ENCODE measurements at regions not wholly inside any gene's neighbourhood (a gene's known extent, or its start where the extent isn't known, plus 50 kb on each side); places are given as distances from the start of the nearest gene placed in this dataset.

- H3K27ac ChIP-seq (ENCODE audit: low read depth in 1 of 3, low read length in 2 of 3): peak overlapping the region in 1 of 3 donors; percentile 33
- no peaks in the 10 kb centered on the region for H3K4me1 ChIP-seq (ENCODE audit: control insufficient read depth in 3 of 3, insufficient read depth in 2 of 3, low read depth in 1 of 3, low read length in 2 of 3)
- H3K36me3 ChIP-seq (ENCODE audit: control insufficient read depth in 3 of 3, insufficient read depth in 2 of 3, low read depth in 1 of 3, low read length in 3 of 3): no peaks in the 10 kb centered on the region
- peaks cover 0 to 8% of the 10 kb centered on the region in 2 donors for H3K9me3 ChIP-seq (ENCODE audit: control insufficient read depth in 2 of 2, insufficient read depth in 1 of 2, low read depth in 1 of 2, low read length in 1 of 2)
- DNase-seq: no peak
- peaks cover 0 to 5% (median 0%) of the 10 kb centered on the region in 3 donors for H3K27me3 ChIP-seq (ENCODE audit: control insufficient read depth in 3 of 3, insufficient read depth in 3 of 3, low read length in 3 of 3)
- FAIRE-seq: no peak
- 87 to 93% (median 91%) methylated on average over 22 of the region's 22 CpGs for WGBS, 3 donors
- H3K4me3 ChIP-seq (ENCODE audit: low read depth in 1 of 3, low read length in 3 of 3): no peak overlapping the region
These were observed 73.9 kb upstream of the DUSP22 start for GRCh38 chr6:218153-219018.

- no peaks in the 10 kb centered on the region for H3K4me1 ChIP-seq (ENCODE audit: control insufficient read depth in 3 of 3, insufficient read depth in 2 of 3, low read depth in 1 of 3, low read length in 2 of 3)
- 78 to 87% (median 85%) methylated on average over 3 of the region's 3 CpGs for WGBS, 3 donors
- FAIRE-seq: no peak
- peaks cover 0 to 5% (median 0%) of the 10 kb centered on the region in 3 donors for H3K27me3 ChIP-seq (ENCODE audit: control insufficient read depth in 3 of 3, insufficient read depth in 3 of 3, low read length in 3 of 3)
- H3K9me3 ChIP-seq (ENCODE audit: control insufficient read depth in 2 of 2, insufficient read depth in 1 of 2, low read depth in 1 of 2, low read length in 1 of 2): peaks cover 0 to 4% of the 10 kb centered on the region in 2 donors
- DNase-seq: no peak
- no peaks in the 10 kb centered on the region for H3K36me3 ChIP-seq (ENCODE audit: control insufficient read depth in 3 of 3, insufficient read depth in 2 of 3, low read depth in 1 of 3, low read length in 3 of 3)
- peak overlapping the region in 1 of 3 donors; percentile 20 for H3K27ac ChIP-seq (ENCODE audit: low read depth in 1 of 3, low read length in 2 of 3)
- no peak overlapping the region for H3K4me3 ChIP-seq (ENCODE audit: low read depth in 1 of 3, low read length in 3 of 3)
These were observed 73.2 kb upstream of the DUSP22 start for GRCh38 chr6:219019-219570.

GRCh38 chr6:219641-220198, 72.6 kb upstream of the DUSP22 start:
- peaks cover 0 to 5% (median 0%) of the 10 kb centered on the region in 3 donors for H3K27me3 ChIP-seq (ENCODE audit: control insufficient read depth in 3 of 3, insufficient read depth in 3 of 3, low read length in 3 of 3)
- H3K4me3 ChIP-seq (ENCODE audit: low read depth in 1 of 3, low read length in 3 of 3): no peak overlapping the region
- no peaks in the 10 kb centered on the region for H3K9me3 ChIP-seq (ENCODE audit: control insufficient read depth in 2 of 2, insufficient read depth in 1 of 2, low read depth in 1 of 2, low read length in 1 of 2)
- WGBS, 3 donors: 39 to 53% (median 40%) methylated on average over 17 of the region's 17 CpGs
- H3K36me3 ChIP-seq (ENCODE audit: control insufficient read depth in 3 of 3, insufficient read depth in 2 of 3, low read depth in 1 of 3, low read length in 3 of 3): no peaks in the 10 kb centered on the region
- no peaks in the 10 kb centered on the region for H3K4me1 ChIP-seq (ENCODE audit: control insufficient read depth in 3 of 3, insufficient read depth in 2 of 3, low read depth in 1 of 3, low read length in 2 of 3)
- DNase-seq: peak in 1 of 2 donors; percentile 8
- peak overlapping the region in 1 of 3 donors; percentile 20 for H3K27ac ChIP-seq (ENCODE audit: low read depth in 1 of 3, low read length in 2 of 3)
- no peak for FAIRE-seq

- Histone ChIP-seq H3K4me3 (ENCODE audit: low read depth in 1 of 3, low read length in 3 of 3) (no peak overlapping the region), H3K27me3 (ENCODE audit: control insufficient read depth in 3 of 3, insufficient read depth in 3 of 3, low read length in 3 of 3) (peaks cover 0 to 5% (median 0%) of the 10 kb centered on the region in 3 donors), H3K4me1 (ENCODE audit: control insufficient read depth in 3 of 3, insufficient read depth in 2 of 3, low read depth in 1 of 3, low read length in 2 of 3) (no peaks in the 10 kb centered on the region), H3K27ac (ENCODE audit: low read depth in 1 of 3, low read length in 2 of 3) (no peak overlapping the region), H3K9me3 (ENCODE audit: control insufficient read depth in 2 of 2, insufficient read depth in 1 of 2, low read depth in 1 of 2, low read length in 1 of 2) (no peaks in the 10 kb centered on the region), H3K36me3 (ENCODE audit: control insufficient read depth in 3 of 3, insufficient read depth in 2 of 3, low read depth in 1 of 3, low read length in 3 of 3) (no peaks in the 10 kb centered on the region)
- FAIRE-seq: no peak
- DNase-seq: no peak
- whole genome bisulfite sequencing, 3 donors: 70 to 78% (median 75%) methylated on average over 4 of the region's 4 CpGs
These were observed 72.0 kb upstream of the DUSP22 start for GRCh38 chr6:220312-220711.

- Histone ChIP-seq H3K4me3 (ENCODE audit: low read depth in 1 of 3, low read length in 3 of 3) (no peak overlapping the region), H3K9me3 (ENCODE audit: control insufficient read depth in 2 of 2, insufficient read depth in 1 of 2, low read depth in 1 of 2, low read length in 1 of 2) (no peaks in the 10 kb centered on the region), H3K27ac (ENCODE audit: low read depth in 1 of 3, low read length in 2 of 3) (peak overlapping the region in 1 of 3 donors; percentile 26), H3K36me3 (ENCODE audit: control insufficient read depth in 3 of 3, insufficient read depth in 2 of 3, low read depth in 1 of 3, low read length in 3 of 3) (no peaks in the 10 kb centered on the region), H3K27me3 (ENCODE audit: control insufficient read depth in 3 of 3, insufficient read depth in 3 of 3, low read length in 3 of 3) (peaks cover 0 to 5% (median 0%) of the 10 kb centered on the region in 3 donors), H3K4me1 (ENCODE audit: control insufficient read depth in 3 of 3, insufficient read depth in 2 of 3, low read depth in 1 of 3, low read length in 2 of 3) (no peaks in the 10 kb centered on the region)
- 66 to 75% (median 67%) methylated on average over 16 of the region's 16 CpGs for WGBS, 3 donors
- no peak for DNase-seq
- no peak for FAIRE-seq
These were observed 71.4 kb upstream of the DUSP22 start for GRCh38 chr6:220721-221475.

GRCh38 chr6:221531-222349, 70.5 kb upstream of the DUSP22 start:
- no peak overlapping the region for H3K27ac ChIP-seq (ENCODE audit: low read depth in 1 of 3, low read length in 2 of 3)
- WGBS, 3 donors: 60 to 69% (median 61%) methylated on average over 14 of the region's 14 CpGs
- FAIRE-seq (no peak), DNase-seq (no peak)
- no peaks in the 10 kb centered on the region for H3K9me3 ChIP-seq (ENCODE audit: control insufficient read depth in 2 of 2, insufficient read depth in 1 of 2, low read depth in 1 of 2, low read length in 1 of 2)
- H3K4me3 ChIP-seq (ENCODE audit: low read depth in 1 of 3, low read length in 3 of 3): no peak overlapping the region
- no peaks in the 10 kb centered on the region for H3K36me3 ChIP-seq (ENCODE audit: control insufficient read depth in 3 of 3, insufficient read depth in 2 of 3, low read depth in 1 of 3, low read length in 3 of 3)
- no peaks in the 10 kb centered on the region for H3K4me1 ChIP-seq (ENCODE audit: control insufficient read depth in 3 of 3, insufficient read depth in 2 of 3, low read depth in 1 of 3, low read length in 2 of 3)
- H3K27me3 ChIP-seq (ENCODE audit: control insufficient read depth in 3 of 3, insufficient read depth in 3 of 3, low read length in 3 of 3): peaks cover 0 to 5% (median 0%) of the 10 kb centered on the region in 3 donors

- Histone ChIP-seq H3K27me3 (ENCODE audit: control insufficient read depth in 3 of 3, insufficient read depth in 3 of 3, low read length in 3 of 3) (peaks cover 0 to 5% (median 0%) of the 10 kb centered on the region in 3 donors), H3K4me1 (ENCODE audit: control insufficient read depth in 3 of 3, insufficient read depth in 2 of 3, low read depth in 1 of 3, low read length in 2 of 3) (no peaks in the 10 kb centered on the region), H3K27ac (ENCODE audit: low read depth in 1 of 3, low read length in 2 of 3) (no peak overlapping the region), H3K36me3 (ENCODE audit: control insufficient read depth in 3 of 3, insufficient read depth in 2 of 3, low read depth in 1 of 3, low read length in 3 of 3) (no peaks in the 10 kb centered on the region), H3K4me3 (ENCODE audit: low read depth in 1 of 3, low read length in 3 of 3) (no peak overlapping the region), H3K9me3 (ENCODE audit: control insufficient read depth in 2 of 2, insufficient read depth in 1 of 2, low read depth in 1 of 2, low read length in 1 of 2) (peaks cover 0 to 2% of the 10 kb centered on the region in 2 donors)
- DNase-seq: no peak
- FAIRE-seq: no peak
- 91 to 93% (median 93%) methylated on average over 5 of the region's 5 CpGs for WGBS, 3 donors
These were observed 69.8 kb upstream of the DUSP22 start for GRCh38 chr6:222468-222867.
